WTC11 (cell line): ENCODE measurements at regions not wholly inside any gene's neighbourhood (a gene's known extent, or its start where the extent isn't known, plus 50 kb on each side); places are given as distances from the start of the nearest gene placed in this dataset.

Experiments used
- ATAC-seq: fragments of 200-7000 bp; cut with Tn5 transposase; 2 replicates; pipeline ENCODE4 v1.10.0; 2021; ENCODE audit warnings: mild to moderate bottlenecking, moderate library complexity
- CTCF ChIA-PET: fragments of 300-600 bp; sonication (Branson Sonifier 250); formaldehyde crosslinking; loops from one replicate; lab custom pipeline; 2021; ENCODE audit warnings: antibody characterized with exemption; lab: Charles Lee
- POLR2A ChIA-PET: fragments of 350-600 bp; sonication (Branson Sonifier 250); formaldehyde crosslinking; loops from one replicate; lab custom pipeline; 2021; ENCODE audit warnings: antibody characterized with exemption; lab: Charles Lee
- DNase-seq: peaks from one replicate; pipeline ENCODE4 v3.0.0; 2021; ENCODE audit warnings: low spot score
- H3K27ac Mint-ChIP-seq: 2 replicates; pipeline ENCODE4 v1.8.0; 2021; ENCODE audit warnings: mixed read lengths
- H3K27me3 Mint-ChIP-seq: 2 replicates; pipeline ENCODE4 v1.8.0; 2021; ENCODE audit warnings: low read depth, mild to moderate bottlenecking, moderate library complexity, mixed read lengths
- H3K36me3 Mint-ChIP-seq: 2 replicates; pipeline ENCODE4 v1.8.0; 2021; ENCODE audit warnings: mixed read lengths
- H3K4me1 Mint-ChIP-seq: 2 replicates; pipeline ENCODE4 v1.8.0; 2022; ENCODE audit warnings: mixed read lengths
- H3K4me3 Mint-ChIP-seq: 2 replicates; pipeline ENCODE4 v1.8.0; 2021; ENCODE audit warnings: mild to moderate bottlenecking, moderate library complexity, mixed read lengths
- H3K9me3 Mint-ChIP-seq: 2 replicates; pipeline ENCODE4 v1.8.0; 2021; ENCODE audit warnings: mixed read lengths
- ELF4 ChIP-seq: sonication (generic); formaldehyde crosslinking; IDR thresholded peaks from 2 replicates; pipeline ENCODE4 v1.8.1; 2022; ENCODE audit warnings: low read depth, mild to moderate bottlenecking, moderate library complexity, missing genetic modification reagents
- ESRRA ChIP-seq: sonication (generic); formaldehyde crosslinking; IDR thresholded peaks from 2 replicates; pipeline ENCODE4 v1.8.1; 2022; ENCODE audit warnings: mild to moderate bottlenecking, missing genetic modification reagents, borderline replicate concordance
- ETV6 ChIP-seq: sonication (generic); formaldehyde crosslinking; IDR thresholded peaks from 2 replicates; pipeline ENCODE4 v1.8.1; 2022; ENCODE audit warnings: mild to moderate bottlenecking, missing genetic modification reagents
- FOXP1 ChIP-seq: sonication (generic); formaldehyde crosslinking; IDR thresholded peaks from 2 replicates; pipeline ENCODE4 v1.8.0; 2022; ENCODE audit warnings: missing genetic modification reagents, mild to moderate bottlenecking, moderate library complexity, borderline replicate concordance
- JAZF1 ChIP-seq: fragments of 250-450 bp; sonication (Bioruptor Pico); IDR thresholded peaks from 2 replicates; pipeline ENCODE4 v1.9.0; 2021; ENCODE audit warnings: moderate library complexity, mild to moderate bottlenecking, inconsistent platforms
- KAT7 ChIP-seq: sonication (generic); formaldehyde crosslinking; IDR thresholded peaks from 2 replicates; pipeline ENCODE4 v1.8.1; 2023; ENCODE audit warnings: missing genetic modification reagents, mild to moderate bottlenecking, borderline replicate concordance
- NFE2L1 ChIP-seq: sonication (generic); formaldehyde crosslinking; IDR thresholded peaks from 2 replicates; pipeline ENCODE4 v1.8.1; 2023; ENCODE audit warnings: missing genetic modification reagents
- SMAD3 ChIP-seq: sonication (generic); formaldehyde crosslinking; IDR thresholded peaks from 2 replicates; pipeline ENCODE4 v1.8.0; 2022; ENCODE audit warnings: missing genetic modification reagents, mild to moderate bottlenecking, borderline replicate concordance
- USF1 ChIP-seq: sonication (generic); formaldehyde crosslinking; IDR thresholded peaks from 2 replicates; pipeline ENCODE4 v1.8.0; 2022; ENCODE audit warnings: mild to moderate bottlenecking, missing genetic modification reagents
- ZBTB21 ChIP-seq: sonication (generic); formaldehyde crosslinking; IDR thresholded peaks from 2 replicates; pipeline ENCODE4 v1.8.1; 2023; ENCODE audit warnings: mild to moderate bottlenecking, missing genetic modification reagents, borderline replicate concordance
- ZNF138 ChIP-seq: sonication (generic); formaldehyde crosslinking; conservative IDR thresholded peaks from 2 replicates; pipeline ENCODE4 v1.8.1; 2022; ENCODE audit warnings: mild to moderate bottlenecking, moderate library complexity, missing genetic modification reagents
- ZNF232 ChIP-seq: sonication (generic); formaldehyde crosslinking; IDR thresholded peaks from 2 replicates; pipeline ENCODE4 v1.8.0; 2022; ENCODE audit warnings: mild to moderate bottlenecking, missing genetic modification reagents
- ZNF425 ChIP-seq: fragments of 250-450 bp; sonication (Bioruptor Pico); conservative IDR thresholded peaks from 2 replicates; pipeline ENCODE4 v1.9.0; 2021; ENCODE audit warnings: mild to moderate bottlenecking
- ZNF532 ChIP-seq: fragments of 250-450 bp; sonication (Bioruptor Pico); IDR thresholded peaks from 2 replicates; pipeline ENCODE4 v1.9.0; 2021; ENCODE audit warnings: mild to moderate bottlenecking, borderline replicate concordance
- ZNF671 ChIP-seq: fragments of 250-450 bp; sonication (Bioruptor Pico); IDR thresholded peaks from 2 replicates; pipeline ENCODE4 v1.8.0; 2021; ENCODE audit warnings: mild to moderate bottlenecking
- TF ChIP-seq, protein P1 (sequence below): sonication (generic); formaldehyde crosslinking; IDR thresholded peaks from 2 replicates; pipeline ENCODE4 v1.8.1; 2023; ENCODE audit warnings: mild to moderate bottlenecking, missing genetic modification reagents, moderate library complexity
- TF ChIP-seq, protein P2 (sequence below): sonication (generic); formaldehyde crosslinking; IDR thresholded peaks from 2 replicates; pipeline ENCODE4 v1.8.1; 2023; ENCODE audit warnings: mild to moderate bottlenecking, missing genetic modification reagents
- TF ChIP-seq, protein P3 (sequence below): sonication (generic); formaldehyde crosslinking; IDR thresholded peaks from 2 replicates; pipeline ENCODE4 v1.8.1; 2022; ENCODE audit warnings: missing genetic modification reagents, borderline replicate concordance

- Mint-ChIP-seq H3K27ac (no peak overlapping the region), H3K4me1 (peaks cover 3% of the 10 kb centered on the region; the same call in 1 of the 2 replicates), H3K9me3 (no peaks in the 10 kb centered on the region), H3K27me3 (no peaks in the 10 kb centered on the region), H3K4me3 (no peak overlapping the region), H3K36me3 (no peaks in the 10 kb centered on the region)
- ChIA-PET CTCF (no interaction called here), POLR2A (no interaction called here)
- ATAC-seq (no peak), DNase-seq (no peak)
- TF ChIP-seq ZNF232 (CRISPR knock-in tag): no peak
- no peak for TF ChIP-seq NFE2L1 (CRISPR knock-in tag)
- TF ChIP-seq KAT7 (CRISPR knock-in tag): no peak
- TF ChIP-seq, protein P1, sequence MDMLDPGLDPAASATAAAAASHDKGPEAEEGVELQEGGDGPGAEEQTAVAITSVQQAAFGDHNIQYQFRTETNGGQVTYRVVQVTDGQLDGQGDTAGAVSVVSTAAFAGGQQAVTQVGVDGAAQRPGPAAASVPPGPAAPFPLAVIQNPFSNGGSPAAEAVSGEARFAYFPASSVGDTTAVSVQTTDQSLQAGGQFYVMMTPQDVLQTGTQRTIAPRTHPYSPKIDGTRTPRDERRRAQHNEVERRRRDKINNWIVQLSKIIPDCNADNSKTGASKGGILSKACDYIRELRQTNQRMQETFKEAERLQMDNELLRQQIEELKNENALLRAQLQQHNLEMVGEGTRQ (CRISPR knock-in tag): no peak
- TF ChIP-seq USF1 (CRISPR knock-in tag): no peak
- no peak for TF ChIP-seq ETV6
- no peak for TF ChIP-seq ELF4 (CRISPR knock-in tag)
- TF ChIP-seq, protein P2, sequence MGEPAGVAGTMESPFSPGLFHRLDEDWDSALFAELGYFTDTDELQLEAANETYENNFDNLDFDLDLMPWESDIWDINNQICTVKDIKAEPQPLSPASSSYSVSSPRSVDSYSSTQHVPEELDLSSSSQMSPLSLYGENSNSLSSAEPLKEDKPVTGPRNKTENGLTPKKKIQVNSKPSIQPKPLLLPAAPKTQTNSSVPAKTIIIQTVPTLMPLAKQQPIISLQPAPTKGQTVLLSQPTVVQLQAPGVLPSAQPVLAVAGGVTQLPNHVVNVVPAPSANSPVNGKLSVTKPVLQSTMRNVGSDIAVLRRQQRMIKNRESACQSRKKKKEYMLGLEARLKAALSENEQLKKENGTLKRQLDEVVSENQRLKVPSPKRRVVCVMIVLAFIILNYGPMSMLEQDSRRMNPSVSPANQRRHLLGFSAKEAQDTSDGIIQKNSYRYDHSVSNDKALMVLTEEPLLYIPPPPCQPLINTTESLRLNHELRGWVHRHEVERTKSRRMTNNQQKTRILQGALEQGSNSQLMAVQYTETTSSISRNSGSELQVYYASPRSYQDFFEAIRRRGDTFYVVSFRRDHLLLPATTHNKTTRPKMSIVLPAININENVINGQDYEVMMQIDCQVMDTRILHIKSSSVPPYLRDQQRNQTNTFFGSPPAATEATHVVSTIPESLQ (CRISPR knock-in tag): no peak
- TF ChIP-seq ZNF138 (CRISPR knock-in tag): no peak
- TF ChIP-seq SMAD3 (CRISPR knock-in tag): no peak
- TF ChIP-seq JAZF1 (CRISPR knock-in tag): no peak
- TF ChIP-seq ZNF425 (CRISPR knock-in tag): no peak
- no peak for TF ChIP-seq ZNF671
- TF ChIP-seq ZBTB21 (CRISPR knock-in tag): no peak
- no peak for TF ChIP-seq ESRRA
- TF ChIP-seq FOXP1 (CRISPR knock-in tag): no peak
- TF ChIP-seq ZNF532 (CRISPR knock-in tag): no peak
- TF ChIP-seq, protein P3, sequence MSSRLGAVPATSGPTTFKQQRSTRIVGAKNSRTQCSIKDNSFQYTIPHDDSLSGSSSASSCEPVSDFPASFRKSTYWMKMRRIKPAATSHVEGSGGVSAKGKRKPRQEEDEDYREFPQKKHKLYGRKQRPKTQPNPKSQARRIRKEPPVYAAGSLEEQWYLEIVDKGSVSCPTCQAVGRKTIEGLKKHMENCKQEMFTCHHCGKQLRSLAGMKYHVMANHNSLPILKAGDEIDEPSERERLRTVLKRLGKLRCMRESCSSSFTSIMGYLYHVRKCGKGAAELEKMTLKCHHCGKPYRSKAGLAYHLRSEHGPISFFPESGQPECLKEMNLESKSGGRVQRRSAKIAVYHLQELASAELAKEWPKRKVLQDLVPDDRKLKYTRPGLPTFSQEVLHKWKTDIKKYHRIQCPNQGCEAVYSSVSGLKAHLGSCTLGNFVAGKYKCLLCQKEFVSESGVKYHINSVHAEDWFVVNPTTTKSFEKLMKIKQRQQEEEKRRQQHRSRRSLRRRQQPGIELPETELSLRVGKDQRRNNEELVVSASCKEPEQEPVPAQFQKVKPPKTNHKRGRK (CRISPR knock-in tag): no peak
These were observed 136.4 kb upstream of the PCDH9 start for GRCh38 chr13:67366533-67366932.
